ENCODE measurements at regions not wholly inside any gene's neighbourhood (a gene's known extent, or its start where the extent isn't known, plus 50 kb on each side); places are given as distances from the start of the nearest gene placed in this dataset.

DNA sequence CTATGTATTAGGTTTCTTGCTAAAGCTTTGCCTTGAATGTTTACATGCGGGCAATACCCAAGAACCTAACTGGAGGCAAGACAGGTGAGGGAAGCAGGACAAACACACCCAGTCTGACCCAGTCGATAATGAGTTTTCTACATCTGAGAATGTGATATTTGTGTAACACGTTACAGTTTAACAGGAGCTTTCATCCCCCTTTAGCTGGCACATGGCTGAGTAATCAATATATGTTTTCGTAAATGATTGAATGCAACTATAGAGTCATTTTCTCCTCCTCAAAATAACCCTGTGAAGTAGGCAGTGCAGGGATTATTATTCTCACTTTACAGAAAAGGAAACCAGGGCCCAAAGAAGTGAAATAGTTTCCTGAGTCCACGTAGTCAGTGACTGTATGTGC is 84.7 kb upstream of the HTR4 start (continued):
- TF ChIP-seq, protein P1, sequence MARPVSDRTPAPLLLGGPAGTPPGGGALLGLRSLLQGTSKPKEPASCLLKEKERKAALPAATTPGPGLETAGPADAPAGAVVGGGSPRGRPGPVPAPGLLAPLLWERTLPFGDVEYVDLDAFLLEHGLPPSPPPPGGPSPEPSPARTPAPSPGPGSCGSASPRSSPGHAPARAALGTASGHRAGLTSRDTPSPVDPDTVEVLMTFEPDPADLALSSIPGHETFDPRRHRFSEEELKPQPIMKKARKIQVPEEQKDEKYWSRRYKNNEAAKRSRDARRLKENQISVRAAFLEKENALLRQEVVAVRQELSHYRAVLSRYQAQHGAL (CRISPR knock-in tag; IDR thresholded peaks at IDR 0.05; ENCODE audit: not compliant biosample characterization) = no peak
- TF ChIP-seq, protein P2, sequence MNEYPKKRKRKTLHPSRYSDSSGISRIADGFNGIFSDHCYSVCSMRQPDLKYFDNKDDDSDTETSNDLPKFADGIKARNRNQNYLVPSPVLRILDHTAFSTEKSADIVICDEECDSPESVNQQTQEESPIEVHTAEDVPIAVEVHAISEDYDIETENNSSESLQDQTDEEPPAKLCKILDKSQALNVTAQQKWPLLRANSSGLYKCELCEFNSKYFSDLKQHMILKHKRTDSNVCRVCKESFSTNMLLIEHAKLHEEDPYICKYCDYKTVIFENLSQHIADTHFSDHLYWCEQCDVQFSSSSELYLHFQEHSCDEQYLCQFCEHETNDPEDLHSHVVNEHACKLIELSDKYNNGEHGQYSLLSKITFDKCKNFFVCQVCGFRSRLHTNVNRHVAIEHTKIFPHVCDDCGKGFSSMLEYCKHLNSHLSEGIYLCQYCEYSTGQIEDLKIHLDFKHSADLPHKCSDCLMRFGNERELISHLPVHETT (CRISPR knock-in tag; conservative IDR thresholded peaks at IDR 0.05) = no peak
- TF ChIP-seq CENPX (CRISPR knock-in tag; IDR thresholded peaks at IDR 0.05) (no peak), NFYC (CRISPR knock-in tag; IDR thresholded peaks at IDR 0.05) (no peak), ZNF746 (CRISPR knock-in tag; IDR thresholded peaks at IDR 0.05) (no peak), SCMH1 (CRISPR knock-in tag; IDR thresholded peaks at IDR 0.05; ENCODE audit: borderline replicate concordance) (no peak), FOXP1 (IDR thresholded peaks at IDR 0.05) (no peak), FOXP1 (CRISPR knock-in tag; IDR thresholded peaks at IDR 0.05) (peak; percentile 69; the same call in 1 of the 2 replicates), ZNF598 (CRISPR knock-in tag; IDR thresholded peaks at IDR 0.05; ENCODE audit: borderline replicate concordance) (no peak), HOXA3 (CRISPR knock-in tag; IDR thresholded peaks at IDR 0.05) (no peak), ZNF138 (CRISPR knock-in tag; IDR thresholded peaks at IDR 0.05; ENCODE audit: low read depth) (no peak), HOXA9 (CRISPR knock-in tag; IDR thresholded peaks at IDR 0.05; ENCODE audit: borderline replicate concordance) (no peak), ISX (CRISPR knock-in tag; conservative IDR thresholded peaks at IDR 0.05) (no peak), ZBTB20 (CRISPR knock-in tag; IDR thresholded peaks at IDR 0.05; ENCODE audit: borderline replicate concordance, low read depth) (no peak), MEIS2 (CRISPR knock-in tag; IDR thresholded peaks at IDR 0.05) (no peak), ATF1 (CRISPR knock-in tag; IDR thresholded peaks at IDR 0.05) (0 out of 2 replicates have a peak, but pooled peaks have one; percentile 32), PHF20 (CRISPR knock-in tag; IDR thresholded peaks at IDR 0.05) (no peak), BCL6 (CRISPR knock-in tag; IDR thresholded peaks at IDR 0.05) (peak; percentile 79), TBP (CRISPR knock-in tag; IDR thresholded peaks at IDR 0.05) (no peak), ZNF615 (CRISPR knock-in tag; IDR thresholded peaks at IDR 0.05; ENCODE audit: borderline replicate concordance) (no peak), ZNF749 (CRISPR knock-in tag; IDR thresholded peaks at IDR 0.05; ENCODE audit: borderline replicate concordance) (no peak), HDAC1 (CRISPR knock-in tag; IDR thresholded peaks at IDR 0.05) (peak; percentile 43; the same call in 1 of the 2 replicates), SP1 (IDR thresholded peaks at IDR 0.05) (no peak), SP1 (CRISPR knock-in tag; IDR thresholded peaks at IDR 0.05) (no peak)
- TF ChIP-seq, protein P3, sequence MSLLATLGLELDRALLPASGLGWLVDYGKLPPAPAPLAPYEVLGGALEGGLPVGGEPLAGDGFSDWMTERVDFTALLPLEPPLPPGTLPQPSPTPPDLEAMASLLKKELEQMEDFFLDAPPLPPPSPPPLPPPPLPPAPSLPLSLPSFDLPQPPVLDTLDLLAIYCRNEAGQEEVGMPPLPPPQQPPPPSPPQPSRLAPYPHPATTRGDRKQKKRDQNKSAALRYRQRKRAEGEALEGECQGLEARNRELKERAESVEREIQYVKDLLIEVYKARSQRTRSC (CRISPR knock-in tag; IDR thresholded peaks at IDR 0.05; ENCODE audit: low read depth) = no peak
- TF ChIP-seq, protein P4, sequence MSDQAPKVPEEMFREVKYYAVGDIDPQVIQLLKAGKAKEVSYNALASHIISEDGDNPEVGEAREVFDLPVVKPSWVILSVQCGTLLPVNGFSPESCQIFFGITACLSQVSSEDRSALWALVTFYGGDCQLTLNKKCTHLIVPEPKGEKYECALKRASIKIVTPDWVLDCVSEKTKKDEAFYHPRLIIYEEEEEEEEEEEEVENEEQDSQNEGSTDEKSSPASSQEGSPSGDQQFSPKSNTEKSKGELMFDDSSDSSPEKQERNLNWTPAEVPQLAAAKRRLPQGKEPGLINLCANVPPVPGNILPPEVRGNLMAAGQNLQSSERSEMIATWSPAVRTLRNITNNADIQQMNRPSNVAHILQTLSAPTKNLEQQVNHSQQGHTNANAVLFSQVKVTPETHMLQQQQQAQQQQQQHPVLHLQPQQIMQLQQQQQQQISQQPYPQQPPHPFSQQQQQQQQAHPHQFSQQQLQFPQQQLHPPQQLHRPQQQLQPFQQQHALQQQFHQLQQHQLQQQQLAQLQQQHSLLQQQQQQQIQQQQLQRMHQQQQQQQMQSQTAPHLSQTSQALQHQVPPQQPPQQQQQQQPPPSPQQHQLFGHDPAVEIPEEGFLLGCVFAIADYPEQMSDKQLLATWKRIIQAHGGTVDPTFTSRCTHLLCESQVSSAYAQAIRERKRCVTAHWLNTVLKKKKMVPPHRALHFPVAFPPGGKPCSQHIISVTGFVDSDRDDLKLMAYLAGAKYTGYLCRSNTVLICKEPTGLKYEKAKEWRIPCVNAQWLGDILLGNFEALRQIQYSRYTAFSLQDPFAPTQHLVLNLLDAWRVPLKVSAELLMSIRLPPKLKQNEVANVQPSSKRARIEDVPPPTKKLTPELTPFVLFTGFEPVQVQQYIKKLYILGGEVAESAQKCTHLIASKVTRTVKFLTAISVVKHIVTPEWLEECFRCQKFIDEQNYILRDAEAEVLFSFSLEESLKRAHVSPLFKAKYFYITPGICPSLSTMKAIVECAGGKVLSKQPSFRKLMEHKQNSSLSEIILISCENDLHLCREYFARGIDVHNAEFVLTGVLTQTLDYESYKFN (CRISPR knock-in tag; conservative IDR thresholded peaks at IDR 0.05) = peak; percentile 60
- TF ChIP-seq, protein P5, sequence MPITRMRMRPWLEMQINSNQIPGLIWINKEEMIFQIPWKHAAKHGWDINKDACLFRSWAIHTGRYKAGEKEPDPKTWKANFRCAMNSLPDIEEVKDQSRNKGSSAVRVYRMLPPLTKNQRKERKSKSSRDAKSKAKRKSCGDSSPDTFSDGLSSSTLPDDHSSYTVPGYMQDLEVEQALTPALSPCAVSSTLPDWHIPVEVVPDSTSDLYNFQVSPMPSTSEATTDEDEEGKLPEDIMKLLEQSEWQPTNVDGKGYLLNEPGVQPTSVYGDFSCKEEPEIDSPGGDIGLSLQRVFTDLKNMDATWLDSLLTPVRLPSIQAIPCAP (CRISPR knock-in tag; IDR thresholded peaks at IDR 0.05; ENCODE audit: low read depth) = no peak

Measured in HepG2 (cell line).